Left lung (tissue), 4 donors: ENCODE measurements at regions not wholly inside any gene's neighbourhood (a gene's known extent, or its start where the extent isn't known, plus 50 kb on each side); places are given as distances from the start of the nearest gene placed in this dataset.

Experiments
- ATAC-seq: fragments of 200-7000 bp; cut with Tn5 transposase; one replicate; pipeline ENCODE4 v1.9.1; 2020; ENCODE audit warnings: moderate library complexity
- DNase-seq, 4 donors: peaks; one replicate each; pipeline ENCODE4 v3.0.0-alpha.2; 2013 to 2020
- H3K27ac ChIP-seq, 2 donors: fragments of 200-600 bp; sonication (generic) in 1 of 2; one replicate each; pipeline versions ENCODE4 v1.5.0 to v1.8.0; 2020 to 2021
- H3K27me3 ChIP-seq, 2 donors: fragments of 200-600 bp; sonication (generic) in 1 of 2; one replicate each; pipeline versions ENCODE4 v1.5.0 to v1.8.0; 2020 to 2021
- H3K36me3 ChIP-seq, 2 donors: fragments of 200-600 bp; sonication (generic) in 1 of 2; one replicate each; pipeline versions ENCODE4 v1.5.0 to v1.8.0; 2020 to 2021
- H3K4me1 ChIP-seq, 2 donors: fragments of 200-600 bp; one replicate each; pipeline ENCODE4 v1.8.0; 2021
- H3K4me3 ChIP-seq, 2 donors: fragments of 200-600 bp; sonication (generic) in 1 of 2; one replicate each; pipeline versions ENCODE4 v1.5.0 to v1.8.0; 2020 to 2021; ENCODE audit warnings: mild to moderate bottlenecking in 1 of 2
- H3K9me3 ChIP-seq, 2 donors: fragments of 200-600 bp; sonication (generic) in 1 of 2; one replicate each; pipeline versions ENCODE4 v1.5.0 to v1.8.0; 2020 to 2021
- intact Hi-C, 2 donors: fragments of 100-400 bp; cut with DNase I; formaldehyde crosslinking; loops; one replicate each; pipeline versions ENCODE4 v1.11.2 to v1.14.2; 2022
- TF ChIP-seq, protein P1 (sequence below), 2 donors: fragments of 200-600 bp; sonication (generic) in 1 of 2; IDR thresholded peaks; one replicate each; pipeline versions ENCODE4 v1.5.0 to v1.8.0; 2021; ENCODE audit warnings: antibody characterized with exemption in 2 of 2
- donor health status: DM: no; HTN: yes; CAD: no.
- donor health status: DM: no; HTN: no; CAD: no.

DNA sequence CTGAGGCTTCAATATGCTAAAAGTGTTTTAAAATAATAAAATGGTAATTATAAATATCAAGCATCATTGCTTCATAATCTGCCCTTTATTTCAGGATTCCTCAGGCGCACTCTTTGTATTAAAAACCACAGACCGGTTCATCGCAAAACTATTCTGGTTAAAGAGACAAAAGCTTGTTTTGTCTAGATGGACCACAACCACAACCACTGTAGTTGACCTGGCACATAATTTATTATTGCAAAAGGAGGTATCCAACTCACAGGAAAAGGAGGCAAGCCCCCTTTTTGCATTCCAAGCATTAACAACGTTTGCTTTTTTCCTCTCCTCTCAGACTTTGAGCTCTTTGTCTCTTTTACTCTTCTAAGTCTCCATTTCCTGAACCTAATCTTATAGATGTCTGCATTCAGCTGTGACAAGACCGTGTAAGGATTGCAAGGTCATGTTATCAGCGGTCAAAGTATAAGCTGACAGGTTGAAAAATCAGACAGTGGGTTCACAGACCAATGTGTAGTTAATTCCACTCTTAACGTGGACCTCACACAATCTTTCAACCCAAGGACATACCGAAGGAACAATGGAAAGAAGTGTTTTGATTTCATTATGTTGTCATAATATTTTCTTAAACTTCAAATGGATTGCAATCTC, 1057.6 kb downstream of the GALC start:
- TF ChIP-seq, protein P1, sequence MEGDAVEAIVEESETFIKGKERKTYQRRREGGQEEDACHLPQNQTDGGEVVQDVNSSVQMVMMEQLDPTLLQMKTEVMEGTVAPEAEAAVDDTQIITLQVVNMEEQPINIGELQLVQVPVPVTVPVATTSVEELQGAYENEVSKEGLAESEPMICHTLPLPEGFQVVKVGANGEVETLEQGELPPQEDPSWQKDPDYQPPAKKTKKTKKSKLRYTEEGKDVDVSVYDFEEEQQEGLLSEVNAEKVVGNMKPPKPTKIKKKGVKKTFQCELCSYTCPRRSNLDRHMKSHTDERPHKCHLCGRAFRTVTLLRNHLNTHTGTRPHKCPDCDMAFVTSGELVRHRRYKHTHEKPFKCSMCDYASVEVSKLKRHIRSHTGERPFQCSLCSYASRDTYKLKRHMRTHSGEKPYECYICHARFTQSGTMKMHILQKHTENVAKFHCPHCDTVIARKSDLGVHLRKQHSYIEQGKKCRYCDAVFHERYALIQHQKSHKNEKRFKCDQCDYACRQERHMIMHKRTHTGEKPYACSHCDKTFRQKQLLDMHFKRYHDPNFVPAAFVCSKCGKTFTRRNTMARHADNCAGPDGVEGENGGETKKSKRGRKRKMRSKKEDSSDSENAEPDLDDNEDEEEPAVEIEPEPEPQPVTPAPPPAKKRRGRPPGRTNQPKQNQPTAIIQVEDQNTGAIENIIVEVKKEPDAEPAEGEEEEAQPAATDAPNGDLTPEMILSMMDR (IDR thresholded peaks at IDR 0.05): no peak
- H3K9me3 ChIP-seq: no peaks in the 10 kb centered on the region
- H3K4me1 ChIP-seq: no peaks in the 10 kb centered on the region
- no peak overlapping the region for H3K4me3 ChIP-seq
- no peaks in the 10 kb centered on the region for H3K27me3 ChIP-seq
- no peak overlapping the region for H3K27ac ChIP-seq
- no peak for DNase-seq
- no peaks in the 10 kb centered on the region for H3K36me3 ChIP-seq
- ATAC-seq: no peak
- intact Hi-C loops: no loop called here

DNA sequence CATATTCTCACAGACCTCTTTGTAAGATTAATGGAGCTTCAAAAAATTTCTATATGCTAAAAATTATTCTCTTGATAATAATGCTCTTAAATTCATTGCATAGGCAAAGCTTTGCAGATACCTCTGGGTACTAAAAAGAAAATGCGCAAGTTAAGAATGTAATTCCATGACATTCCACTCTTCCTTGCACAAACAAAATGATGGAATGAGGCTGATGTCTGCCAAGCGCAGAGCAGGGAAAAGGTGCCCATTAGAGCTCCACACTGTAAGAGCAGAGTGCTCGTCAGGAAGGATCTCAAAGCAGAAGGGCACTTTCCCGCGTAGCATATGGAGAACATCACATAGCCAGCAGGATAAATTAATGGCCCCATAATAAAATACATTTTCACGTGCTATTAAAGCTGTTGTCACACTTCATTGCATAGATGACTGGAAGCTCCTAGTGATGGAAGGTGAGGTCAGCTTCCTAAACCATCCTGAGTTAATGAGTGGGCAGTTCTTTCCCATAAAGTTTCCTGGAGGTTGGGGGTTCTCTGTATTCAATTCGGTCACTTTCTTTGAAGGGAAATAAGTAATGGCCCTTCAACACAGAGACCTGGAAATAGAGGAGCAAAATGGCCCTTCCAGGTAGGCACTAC, 1058.9 kb downstream of the GALC start:
- TF ChIP-seq, protein P1 (IDR thresholded peaks at IDR 0.05): no peak
- DNase-seq (no peak), ATAC-seq (no peak)
- intact Hi-C loops: no loop called here
- Histone ChIP-seq H3K4me1 (no peaks in the 10 kb centered on the region), H3K9me3 (no peaks in the 10 kb centered on the region), H3K4me3 (no peak overlapping the region), H3K36me3 (no peaks in the 10 kb centered on the region), H3K27me3 (no peaks in the 10 kb centered on the region), H3K27ac (no peak overlapping the region)

DNA sequence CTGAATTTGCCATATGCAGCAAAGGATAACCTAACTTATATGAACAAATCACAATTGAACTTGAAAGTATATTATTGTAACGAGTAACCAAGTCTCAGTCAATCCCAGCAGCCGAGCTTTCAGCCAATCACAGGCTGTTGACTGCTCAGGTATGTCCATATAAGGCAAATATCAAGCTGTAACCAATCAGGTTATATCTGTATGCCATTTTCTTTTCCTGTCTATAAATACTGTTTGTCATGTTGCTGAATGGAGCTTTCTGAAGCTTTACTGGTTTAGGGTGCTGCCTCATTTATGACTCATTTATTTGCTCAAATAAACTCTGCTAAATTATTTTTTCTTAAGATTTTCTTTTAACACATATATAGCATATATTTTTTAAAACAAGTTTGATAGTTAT, 1059.5 kb downstream of the GALC start:
- Histone ChIP-seq H3K4me1 (no peaks in the 10 kb centered on the region), H3K36me3 (no peaks in the 10 kb centered on the region), H3K9me3 (no peaks in the 10 kb centered on the region), H3K4me3 (no peak overlapping the region), H3K27me3 (no peaks in the 10 kb centered on the region), H3K27ac (no peak overlapping the region)
- no peak for DNase-seq
- no peak for ATAC-seq
- TF ChIP-seq, protein P1 (IDR thresholded peaks at IDR 0.05): no peak
- intact Hi-C loops: no loop called here

DNA sequence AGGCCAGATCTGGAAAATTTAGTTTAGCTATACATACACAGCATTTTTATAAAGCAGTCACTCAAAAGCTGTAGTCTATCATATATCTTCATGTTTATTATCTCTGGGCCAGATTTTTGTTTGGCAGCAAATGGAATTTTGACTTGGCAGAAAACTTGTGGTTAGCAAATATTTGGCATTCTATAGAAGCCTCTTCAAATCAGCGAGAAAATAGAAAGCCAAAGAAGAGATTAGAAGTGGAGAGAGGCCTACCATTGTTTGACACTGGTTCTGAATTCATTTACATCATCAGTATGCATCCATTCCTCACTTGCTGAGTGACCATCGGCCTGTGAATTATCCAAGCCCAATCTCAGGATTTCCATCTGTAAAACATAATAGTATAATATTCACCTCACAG, 1077.6 kb downstream of the GALC start:
- TF ChIP-seq, protein P1 (IDR thresholded peaks at IDR 0.05): no peak
- Histone ChIP-seq H3K36me3 (no peaks in the 10 kb centered on the region), H3K4me1 (no peaks in the 10 kb centered on the region), H3K27me3 (no peaks in the 10 kb centered on the region), H3K27ac (no peak overlapping the region), H3K4me3 (no peak overlapping the region), H3K9me3 (no peaks in the 10 kb centered on the region)
- intact Hi-C loops: no loop called here
- ATAC-seq (no peak), DNase-seq (peak in 2 of 4 donors; percentile 10 to 13)

DNA sequence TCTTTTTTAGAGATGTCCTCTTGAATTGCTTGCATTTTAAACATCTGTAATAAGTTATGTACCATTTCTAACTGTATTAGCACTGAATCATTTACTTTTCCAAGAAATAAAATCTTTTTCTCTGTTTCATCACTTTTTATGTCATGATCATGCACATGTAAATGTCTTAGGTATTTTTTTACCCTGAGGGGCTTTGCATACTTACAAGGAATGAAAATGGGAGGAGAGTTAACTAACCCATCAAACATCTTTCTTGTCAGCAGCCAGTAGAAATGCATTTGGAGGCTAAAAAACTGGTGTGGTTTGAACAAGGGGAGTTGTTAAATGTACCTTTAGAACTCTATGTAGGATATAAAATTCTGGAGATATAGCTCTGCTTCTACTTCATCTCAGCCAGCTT, 1080.3 kb downstream of the GALC start:
- ATAC-seq (no peak), DNase-seq (no peak)
- Histone ChIP-seq H3K36me3 (no peaks in the 10 kb centered on the region), H3K4me3 (no peak overlapping the region), H3K27ac (no peak overlapping the region), H3K4me1 (no peaks in the 10 kb centered on the region), H3K9me3 (no peaks in the 10 kb centered on the region), H3K27me3 (no peaks in the 10 kb centered on the region)
- TF ChIP-seq, protein P1 (IDR thresholded peaks at IDR 0.05): no peak
- intact Hi-C loops: no loop called here
